SU-DHL-6 (cell line): ENCODE measurements at regions not wholly inside any gene's neighbourhood (a gene's known extent, or its start where the extent isn't known, plus 50 kb on each side); places are given as distances from the start of the nearest gene placed in this dataset.

ENCODE experiments used
- H2AFZ ChIP-seq: fragments of 200-600 bp; sonication (generic); 2 replicates; pipeline ENCODE4 v1.6.1; 2014; ENCODE audit warnings: low read depth, mild to moderate bottlenecking, moderate library complexity, mixed read lengths, antibody characterized with exemption, low read length; ENCODE audit not compliant: severe bottlenecking
- H3F3A ChIP-seq: fragments of 200-600 bp; shearing (Covaris generic); 2 replicates; pipeline ENCODE4 v1.6.0; 2016; ENCODE audit warnings: antibody characterized with exemption, mild to moderate bottlenecking; ENCODE audit not compliant: insufficient read depth
- H3K27ac ChIP-seq: fragments of 200-600 bp; sonication (generic); 2 replicates; pipeline ENCODE4 v1.5.1; 2016; ENCODE audit warnings: low read depth, mild to moderate bottlenecking, low read length, moderate library complexity, mixed read lengths
- H3K27me3 ChIP-seq: fragments of 200-600 bp; sonication (generic), shearing (Covaris generic); 2 replicates; pipeline ENCODE4 v1.6.0; 2014; ENCODE audit warnings: mild to moderate bottlenecking, low read length
- H3K36me3 ChIP-seq: fragments of 200-600 bp; sonication (generic); 2 replicates; pipeline ENCODE4 v1.6.1; 2014; ENCODE audit warnings: mild to moderate bottlenecking, low read length, mixed read lengths
- H3K4me2 ChIP-seq: fragments of 300-600, 200-600 bp; shearing (Covaris generic), sonication (generic); 2 replicates; pipeline ENCODE4 v1.6.0; 2014; ENCODE audit warnings: low read length, low read depth, mild to moderate bottlenecking; ENCODE audit not compliant: poor library complexity, severe bottlenecking
- H3K4me3 ChIP-seq: fragments of 200-600 bp; sonication (generic); 2 replicates; pipeline ENCODE4 v1.5.1; 2014; ENCODE audit warnings: antibody characterized with exemption, low read length, mild to moderate bottlenecking, mixed read lengths; ENCODE audit not compliant: insufficient read depth, poor library complexity, severe bottlenecking
- H3K79me2 ChIP-seq: fragments of 200-600 bp; sonication (generic); 2 replicates; pipeline ENCODE4 v1.6.1; 2014; ENCODE audit warnings: mild to moderate bottlenecking, low read length, moderate library complexity; ENCODE audit not compliant: insufficient read depth
- H3K9ac ChIP-seq: fragments of 200-600 bp; sonication (generic); 2 replicates; pipeline ENCODE4 v1.7.0; 2014; ENCODE audit warnings: mild to moderate bottlenecking, low read length
- H3K9me2 ChIP-seq: fragments of 200-600 bp; sonication (generic); replicated peaks from 2 replicates; pipeline ENCODE4 v1.6.1; 2014; ENCODE audit warnings: low read length; ENCODE audit not compliant: insufficient read depth
- H3K9me3 ChIP-seq: fragments of 200-600 bp; sonication (generic); 2 replicates; pipeline ENCODE4 v1.6.1; 2014; ENCODE audit warnings: low read length, mixed read lengths; ENCODE audit not compliant: insufficient read depth
- H4K20me1 ChIP-seq: fragments of 200-600 bp; sonication (generic); 2 replicates; pipeline ENCODE4 v1.6.1; 2014; ENCODE audit warnings: low read depth, mild to moderate bottlenecking, antibody characterized with exemption, low read length, moderate library complexity, mixed read lengths
- CTCF ChIP-seq: fragments of 200-600 bp; sonication (generic); IDR thresholded peaks from one replicate; pipeline ENCODE4 v1.5.1; 2017; ENCODE audit warnings: antibody characterized with exemption, mild to moderate bottlenecking, low read length, moderate library complexity; ENCODE audit not compliant: insufficient read depth, poor library complexity, severe bottlenecking
- EZH2phosphoT487 ChIP-seq: fragments of 200-600 bp; sonication (generic), shearing (Covaris generic); conservative IDR thresholded peaks from 2 replicates; pipeline ENCODE4 v1.6.1; 2018; ENCODE audit warnings: mild to moderate bottlenecking, antibody characterized with exemption, low read length, moderate library complexity, mixed read lengths

- Histone ChIP-seq H3K4me2 (no peak overlapping the region), H3K4me3 (no peak overlapping the region), H3K9me2 (no peaks in the 10 kb centered on the region), H3K79me2 (no peaks in the 10 kb centered on the region), H2AFZ (no peak overlapping the region), H4K20me1 (no peaks in the 10 kb centered on the region), H3K9me3 (no peaks in the 10 kb centered on the region), H3K27me3 (no peaks in the 10 kb centered on the region), H3F3A (no peaks in the 10 kb centered on the region), H3K36me3 (no peaks in the 10 kb centered on the region), H3K27ac (no peak overlapping the region), H3K9ac (no peak overlapping the region)
- TF ChIP-seq CTCF = no peak
- TF ChIP-seq EZH2phosphoT487 = no peak
Observed at GRCh38 chr13:56378566-56378965, 762.2 kb upstream of the PRR20A start.

- Histone ChIP-seq H3K27me3 (no peaks in the 10 kb centered on the region), H3K36me3 (0 out of 2 replicates have a peak, but pooled peaks cover 3% of the 10 kb centered on the region), H4K20me1 (no peaks in the 10 kb centered on the region), H3K9ac (no peak overlapping the region), H3K9me2 (no peaks in the 10 kb centered on the region), H3K9me3 (0 out of 2 replicates have a peak, but pooled peaks cover 3% of the 10 kb centered on the region), H2AFZ (no peak overlapping the region), H3K27ac (no peak overlapping the region), H3K4me2 (no peak overlapping the region), H3K79me2 (no peaks in the 10 kb centered on the region), H3F3A (no peaks in the 10 kb centered on the region), H3K4me3 (no peak overlapping the region)
- TF ChIP-seq EZH2phosphoT487 = no peak
- no peak for TF ChIP-seq CTCF
Observed at GRCh38 chr13:56393549-56393948, 747.2 kb upstream of the PRR20A start.

GRCh38 chr13:56396318-56396717 lies 744.4 kb upstream of the PRR20A start:
- Histone ChIP-seq H3K4me3 (no peak overlapping the region), H3K27me3 (no peaks in the 10 kb centered on the region), H3K9me2 (no peaks in the 10 kb centered on the region), H3F3A (no peaks in the 10 kb centered on the region), H3K9me3 (0 out of 2 replicates have a peak, but pooled peaks cover 3% of the 10 kb centered on the region), H3K9ac (no peak overlapping the region), H3K4me2 (no peak overlapping the region), H3K36me3 (no peaks in the 10 kb centered on the region), H3K79me2 (no peaks in the 10 kb centered on the region), H4K20me1 (no peaks in the 10 kb centered on the region), H3K27ac (no peak overlapping the region), H2AFZ (no peak overlapping the region)
- TF ChIP-seq EZH2phosphoT487 = no peak
- TF ChIP-seq CTCF = no peak
